ENCODE measurements at regions not wholly inside any gene's neighbourhood (a gene's known extent, or its start where the extent isn't known, plus 50 kb on each side); places are given as distances from the start of the nearest gene placed in this dataset.

DNA sequence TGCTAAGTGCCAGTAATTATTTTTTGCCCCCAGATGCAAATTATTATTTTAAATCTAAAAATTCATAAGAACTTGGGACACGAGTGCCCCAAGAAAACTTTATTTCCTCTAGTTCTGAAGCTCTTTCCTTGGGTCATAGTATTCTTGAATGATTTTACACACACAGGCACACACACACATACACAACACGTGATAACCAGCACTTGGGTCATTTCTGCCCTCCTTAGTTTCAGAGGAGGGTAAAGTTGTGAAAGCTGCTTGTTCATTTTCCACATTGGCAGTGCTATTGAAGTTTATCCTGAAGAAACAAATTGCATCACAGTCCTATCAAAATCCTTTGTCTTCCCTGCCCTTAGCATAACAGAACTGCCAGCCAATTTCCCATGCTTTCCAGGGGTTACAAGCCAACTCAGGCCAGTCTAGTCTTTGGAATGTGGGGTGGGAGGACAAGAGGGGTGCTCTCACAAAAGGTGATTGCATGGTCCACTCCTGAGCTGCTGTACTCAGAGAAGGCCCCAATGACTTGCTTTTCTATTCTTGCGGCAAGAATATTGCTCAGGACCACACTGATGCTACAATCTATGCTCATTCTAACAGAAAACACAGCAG lies 98.5 kb upstream of the POGK start:
- TF ChIP-seq, protein P1, sequence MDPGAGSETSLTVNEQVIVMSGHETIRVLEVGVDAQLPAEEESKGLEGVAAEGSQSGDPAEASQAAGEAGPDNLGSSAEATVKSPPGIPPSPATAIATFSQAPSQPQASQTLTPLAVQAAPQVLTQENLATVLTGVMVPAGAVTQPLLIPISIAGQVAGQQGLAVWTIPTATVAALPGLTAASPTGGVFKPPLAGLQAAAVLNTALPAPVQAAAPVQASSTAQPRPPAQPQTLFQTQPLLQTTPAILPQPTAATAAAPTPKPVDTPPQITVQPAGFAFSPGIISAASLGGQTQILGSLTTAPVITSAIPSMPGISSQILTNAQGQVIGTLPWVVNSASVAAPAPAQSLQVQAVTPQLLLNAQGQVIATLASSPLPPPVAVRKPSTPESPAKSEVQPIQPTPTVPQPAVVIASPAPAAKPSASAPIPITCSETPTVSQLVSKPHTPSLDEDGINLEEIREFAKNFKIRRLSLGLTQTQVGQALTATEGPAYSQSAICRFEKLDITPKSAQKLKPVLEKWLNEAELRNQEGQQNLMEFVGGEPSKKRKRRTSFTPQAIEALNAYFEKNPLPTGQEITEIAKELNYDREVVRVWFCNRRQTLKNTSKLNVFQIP (CRISPR knock-in tag; IDR thresholded peaks at IDR 0.05; ENCODE audit: borderline replicate concordance, low read depth): no peak
- TF ChIP-seq, protein P2, sequence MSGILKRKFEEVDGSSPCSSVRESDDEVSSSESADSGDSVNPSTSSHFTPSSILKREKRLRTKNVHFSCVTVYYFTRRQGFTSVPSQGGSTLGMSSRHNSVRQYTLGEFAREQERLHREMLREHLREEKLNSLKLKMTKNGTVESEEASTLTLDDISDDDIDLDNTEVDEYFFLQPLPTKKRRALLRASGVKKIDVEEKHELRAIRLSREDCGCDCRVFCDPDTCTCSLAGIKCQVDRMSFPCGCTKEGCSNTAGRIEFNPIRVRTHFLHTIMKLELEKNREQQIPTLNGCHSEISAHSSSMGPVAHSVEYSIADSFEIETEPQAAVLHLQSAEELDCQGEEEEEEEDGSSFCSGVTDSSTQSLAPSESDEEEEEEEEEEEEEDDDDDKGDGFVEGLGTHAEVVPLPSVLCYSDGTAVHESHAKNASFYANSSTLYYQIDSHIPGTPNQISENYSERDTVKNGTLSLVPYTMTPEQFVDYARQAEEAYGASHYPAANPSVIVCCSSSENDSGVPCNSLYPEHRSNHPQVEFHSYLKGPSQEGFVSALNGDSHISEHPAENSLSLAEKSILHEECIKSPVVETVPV (CRISPR knock-in tag; IDR thresholded peaks at IDR 0.05): no peak
- no peak for TF ChIP-seq TCF4 (CRISPR knock-in tag; IDR thresholded peaks at IDR 0.05; ENCODE audit: borderline replicate concordance)

All from SK-N-SH treated with all-trans-retinoic acid at 6 μM for 48 hours (cell line).